A549 (cell line): ENCODE measurements at regions not wholly inside any gene's neighbourhood (a gene's known extent, or its start where the extent isn't known, plus 50 kb on each side); places are given as distances from the start of the nearest gene placed in this dataset.

Experiments used
- ATAC-seq, 2 experiments: fragments of 200-7000 bp in 1 of 2; fragments of >200 bp in 1 of 2; cut with Nextera tagmentation in 1 of 2; cut with Tn5 transposase in 1 of 2; 3 replicates each; pipeline versions ENCODE4 v1.8.0 to v1.9.1; 2018 to 2020; ENCODE audit warnings: mild to moderate bottlenecking in 1 of 2, moderate library complexity in 1 of 2
- CTCF ChIA-PET: fragments of 300-600 bp; sonication (Branson Sonifier 250); formaldehyde crosslinking; extraction: SDS; loops from one replicate; lab custom pipeline; 2021; ENCODE audit warnings: antibody characterized with exemption, inconsistent platforms; lab: Yijun Ruan, JAX
- POLR2A ChIA-PET: fragments of 350-600 bp; formaldehyde crosslinking; extraction: SDS; loops from one replicate; lab custom pipeline; 2021; ENCODE audit warnings: antibody characterized with exemption, inconsistent platforms; lab: Yijun Ruan, JAX
- DNase-seq, 2 experiments: peaks; one replicate each; pipeline versions ENCODE4 v3.0.0 to v3.0.0-alpha.2; 2011 to 2016; ENCODE audit warnings: low read depth in 1 of 2, low spot score in 1 of 2
- FAIRE-seq: peaks from 2 replicates; lab custom pipeline; 2011; peaks lifted over from hg19 to GRCh38; lab: Jason Lieb, UNC
- H3K27ac ChIP-seq, 2 experiments: fragments of >200 bp; sonication (Bioruptor Twin); formaldehyde crosslinking; 3 replicates each; pipeline ENCODE4 v1.5.1; 2016 to 2017
- H3K4me1 ChIP-seq: fragments of >200 bp; sonication (Bioruptor Twin); formaldehyde crosslinking; 3 replicates; pipeline ENCODE4 v1.6.1; 2016
- H3K4me2 ChIP-seq: fragments of >200 bp; sonication (Bioruptor Twin); formaldehyde crosslinking; 3 replicates; pipeline ENCODE4 v1.6.1; 2016
- H3K4me3 ChIP-seq: fragments of >200 bp; sonication (Bioruptor Twin); formaldehyde crosslinking; 3 replicates; pipeline ENCODE4 v1.5.1; 2016
- H3K9me3 ChIP-seq: fragments of >200 bp; sonication (Bioruptor Twin); formaldehyde crosslinking; 3 replicates; pipeline ENCODE4 v1.6.1; 2016
- CBX2 ChIP-seq: fragments of 200-600 bp; sonication (generic); IDR thresholded peaks from 2 replicates; pipeline ENCODE4 v1.6.1; 2016; ENCODE audit warnings: low read depth, mild to moderate bottlenecking, borderline replicate concordance
- CHD2 ChIP-seq: fragments of 150-350 bp; IDR thresholded peaks from 2 replicates; pipeline ENCODE4 v1.6.1; 2014; ENCODE audit warnings: low read length; ENCODE audit not compliant: partially characterized antibody
- EP300 ChIP-seq, 2 experiments: fragments of >200 bp; sonication (Bioruptor Twin); formaldehyde crosslinking; IDR thresholded peaks; 2 replicates in 1 of 2; 3 replicates in 1 of 2; pipeline ENCODE4 v1.6.1; 2016 to 2017
- FOSB ChIP-seq: fragments of 250-450 bp; sonication (Bioruptor Pico); IDR thresholded peaks from 2 replicates; pipeline ENCODE4 v1.5.0; 2020; ENCODE audit warnings: mild to moderate bottlenecking, moderate library complexity
- HEYL ChIP-seq: fragments of 250-450 bp; sonication (Bioruptor Pico); IDR thresholded peaks from 2 replicates; pipeline ENCODE4 v1.8.0; 2021; ENCODE audit warnings: mild to moderate bottlenecking, moderate library complexity
- HMGXB4 ChIP-seq: fragments of 250-450 bp; sonication (Bioruptor Pico); IDR thresholded peaks from 2 replicates; pipeline ENCODE4 v1.5.0; 2021; ENCODE audit warnings: mild to moderate bottlenecking, moderate library complexity, borderline replicate concordance
- HOXA7 ChIP-seq: fragments of 250-450 bp; sonication (Bioruptor Pico); IDR thresholded peaks from 2 replicates; pipeline ENCODE4 v1.5.0; 2020; ENCODE audit warnings: mild to moderate bottlenecking, moderate library complexity
- HOXB13 ChIP-seq: fragments of 250-450 bp; sonication (Bioruptor Pico); IDR thresholded peaks from 2 replicates; pipeline ENCODE4 v1.5.0; 2020; ENCODE audit warnings: low read depth, mild to moderate bottlenecking, moderate library complexity
- MAFK ChIP-seq: fragments of 450-650 bp; IDR thresholded peaks from 2 replicates; pipeline ENCODE4 v1.6.1; 2014; ENCODE audit not compliant: partially characterized antibody
- MAZ ChIP-seq: fragments of 150-350 bp; IDR thresholded peaks from 2 replicates; pipeline ENCODE4 v1.6.1; 2014; ENCODE audit warnings: antibody characterized with exemption, low read depth, low read length, borderline replicate concordance
- MYC ChIP-seq: IDR thresholded peaks from 2 replicates; pipeline ENCODE4 v1.6.1; 2012; ENCODE audit warnings: mild to moderate bottlenecking, inconsistent platforms, low read length, improper control_type of control experiment, borderline replicate concordance
- NFE2L2 ChIP-seq: fragments of 150-350 bp; conservative IDR thresholded peaks from 2 replicates; pipeline ENCODE4 v1.6.1; 2014; ENCODE audit warnings: low read length
- NPAS2 ChIP-seq: fragments of 250-450 bp; sonication (Bioruptor Pico); IDR thresholded peaks from 2 replicates; pipeline ENCODE4 v1.8.0; 2022; ENCODE audit warnings: mild to moderate bottlenecking, moderate library complexity, borderline replicate concordance
- POLR2AphosphoS2 ChIP-seq: conservative IDR thresholded peaks from 2 replicates; pipeline ENCODE4 v1.6.1; 2012; ENCODE audit warnings: low read length, improper control_type of control experiment, inconsistent platforms
- RAD21 ChIP-seq, 2 experiments: fragments of >200 bp in 1 of 2; sonication (Bioruptor Twin) in 1 of 2; formaldehyde crosslinking in 1 of 2; IDR thresholded peaks in 1 of 2; conservative IDR thresholded peaks in 1 of 2; 2 replicates in 1 of 2; 3 replicates in 1 of 2; pipeline ENCODE4 v1.6.1; 2012 to 2018; ENCODE audit warnings: inconsistent platforms in 1 of 2
- RCOR1 ChIP-seq: fragments of 150-350 bp; IDR thresholded peaks from 2 replicates; pipeline ENCODE4 v1.6.1; 2014; ENCODE audit warnings: antibody characterized with exemption, low read length, low read depth
- RFX5 ChIP-seq: fragments of 450-650 bp; IDR thresholded peaks from 2 replicates; pipeline ENCODE4 v1.7.1; 2014; ENCODE audit warnings: antibody characterized with exemption, mild to moderate bottlenecking, moderate library complexity
- RNF2 ChIP-seq: fragments of 200-600 bp; sonication (generic); IDR thresholded peaks from 2 replicates; pipeline ENCODE4 v1.6.1; 2016; ENCODE audit warnings: low read depth, mild to moderate bottlenecking, antibody characterized with exemption, moderate library complexity, borderline replicate concordance
- SMC3 ChIP-seq: fragments of >200 bp; sonication (Bioruptor Twin); formaldehyde crosslinking; IDR thresholded peaks from 3 replicates; pipeline ENCODE4 v1.6.1; 2018; ENCODE audit warnings: inconsistent platforms
- TFCP2L1 ChIP-seq: fragments of 250-450 bp; sonication (Bioruptor Pico); IDR thresholded peaks from 2 replicates; pipeline ENCODE4 v1.5.0; 2021; ENCODE audit warnings: mild to moderate bottlenecking
- USF2 ChIP-seq: fragments of 450-650 bp; IDR thresholded peaks from 2 replicates; pipeline ENCODE4 v1.6.1; 2014; ENCODE audit warnings: antibody characterized with exemption
- ZNF302 ChIP-seq: fragments of 250-450 bp; sonication (Bioruptor Pico); IDR thresholded peaks from 2 replicates; pipeline ENCODE4 v1.9.0; 2021; ENCODE audit warnings: inconsistent platforms, mild to moderate bottlenecking, moderate library complexity
- WGBS: methylation state at CpG from one replicate; pipeline ENCODE4 v1.1.6; 2017; ENCODE audit errors: missing lambda C conversion rate; 5-methylcytosine and 5-hydroxymethylcytosine counted together
- TF ChIP-seq, protein P1 (sequence below): IDR thresholded peaks from 2 replicates; pipeline ENCODE4 v1.6.1; 2012; ENCODE audit warnings: low read depth, borderline replicate concordance
- TF ChIP-seq, protein P2 (sequence below): IDR thresholded peaks from 2 replicates; pipeline ENCODE4 v1.6.1; 2012

GRCh38 chr13:58472483-58472882 is 840.9 kb downstream of the PCDH17 start:
- no peak for DNase-seq
- TF ChIP-seq HOXB13 (CRISPR knock-in tag) = no peak
- TF ChIP-seq, protein P1, sequence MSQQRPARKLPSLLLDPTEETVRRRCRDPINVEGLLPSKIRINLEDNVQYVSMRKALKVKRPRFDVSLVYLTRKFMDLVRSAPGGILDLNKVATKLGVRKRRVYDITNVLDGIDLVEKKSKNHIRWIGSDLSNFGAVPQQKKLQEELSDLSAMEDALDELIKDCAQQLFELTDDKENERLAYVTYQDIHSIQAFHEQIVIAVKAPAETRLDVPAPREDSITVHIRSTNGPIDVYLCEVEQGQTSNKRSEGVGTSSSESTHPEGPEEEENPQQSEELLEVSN = no peak
- TF ChIP-seq TFCP2L1 (CRISPR knock-in tag) = no peak
- TF ChIP-seq, protein P2, sequence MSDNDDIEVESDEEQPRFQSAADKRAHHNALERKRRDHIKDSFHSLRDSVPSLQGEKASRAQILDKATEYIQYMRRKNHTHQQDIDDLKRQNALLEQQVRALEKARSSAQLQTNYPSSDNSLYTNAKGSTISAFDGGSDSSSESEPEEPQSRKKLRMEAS = no peak
- TF ChIP-seq RCOR1 = no peak
- TF ChIP-seq FOSB (CRISPR knock-in tag) = no peak
- no peak for TF ChIP-seq RFX5
- no peak for TF ChIP-seq MYC
- no peak for TF ChIP-seq RNF2
- TF ChIP-seq CBX2 = no peak
- TF ChIP-seq USF2 = no peak
- no peak for TF ChIP-seq NPAS2
- TF ChIP-seq RAD21 (conservative IDR thresholded peaks at IDR 0.05 in 1 of 2, IDR thresholded peaks at IDR 0.05 in 1 of 2) = no peak
- no peak for TF ChIP-seq POLR2AphosphoS2
- TF ChIP-seq MAZ = no peak
- no peak for TF ChIP-seq CHD2
- TF ChIP-seq, all 56 proteins: peak for 0
- POLR2A ChIA-PET = no interaction called here
- FAIRE-seq (no peak), ATAC-seq (no peak)
- WGBS = 5% methylated on average over 3 of the region's 3 CpGs
- Histone ChIP-seq H3K9me3 (no peaks in the 10 kb centered on the region), H3K27ac (no peak overlapping the region), H3K4me1 (no peaks in the 10 kb centered on the region), H3K4me2 (no peak overlapping the region), H3K4me3 (no peak overlapping the region)
- CTCF ChIA-PET = no interaction called here

- no peak for TF ChIP-seq MAZ
- no peak for TF ChIP-seq EP300 (IDR thresholded peaks at IDR 0.05)
- TF ChIP-seq, protein P1 = no peak
- TF ChIP-seq HMGXB4 (CRISPR knock-in tag) = no peak
- TF ChIP-seq, all 56 proteins: peak for 0
- Histone ChIP-seq H3K4me2 (no peak overlapping the region), H3K4me1 (no peaks in the 10 kb centered on the region), H3K4me3 (no peak overlapping the region), H3K27ac (no peak overlapping the region), H3K9me3 (no peaks in the 10 kb centered on the region)
- no peak for ATAC-seq
- FAIRE-seq = no peak
- POLR2A ChIA-PET = no interaction called here
- no peak for DNase-seq
- CTCF ChIA-PET = no interaction called here
These were observed 843.0 kb downstream of the PCDH17 start for GRCh38 chr13:58474581-58474980.

GRCh38 chr13:58476206-58476918 is 844.8 kb downstream of the PCDH17 start:
- Histone ChIP-seq H3K27ac (no peak overlapping the region), H3K4me1 (no peaks in the 10 kb centered on the region), H3K4me3 (no peak overlapping the region)
- FAIRE-seq = no peak
- whole genome bisulfite sequencing = 11% methylated on average over 5 of the region's 6 CpGs
- ATAC-seq = no peak
- POLR2A ChIA-PET = no interaction called here
- TF ChIP-seq, protein P2 = no peak
- TF ChIP-seq SMC3 (no peak), HMGXB4 (CRISPR knock-in tag) (no peak), NFE2L2 (no peak), HOXA7 (no peak), ZNF302 (CRISPR knock-in tag) (no peak), CBX2 (no peak), HEYL (no peak), MAZ (no peak), MAFK (no peak)
- TF ChIP-seq, all 56 proteins: peak for 0
- DNase-seq = no peak
- CTCF ChIA-PET = no interaction called here
- no peak overlapping the region for H3K4me2 ChIP-seq
- no peaks in the 10 kb centered on the region for H3K9me3 ChIP-seq
